ENCODE measurements at regions not wholly inside any gene's neighbourhood (a gene's known extent, or its start where the extent isn't known, plus 50 kb on each side); places are given as distances from the start of the nearest gene placed in this dataset.

DNA sequence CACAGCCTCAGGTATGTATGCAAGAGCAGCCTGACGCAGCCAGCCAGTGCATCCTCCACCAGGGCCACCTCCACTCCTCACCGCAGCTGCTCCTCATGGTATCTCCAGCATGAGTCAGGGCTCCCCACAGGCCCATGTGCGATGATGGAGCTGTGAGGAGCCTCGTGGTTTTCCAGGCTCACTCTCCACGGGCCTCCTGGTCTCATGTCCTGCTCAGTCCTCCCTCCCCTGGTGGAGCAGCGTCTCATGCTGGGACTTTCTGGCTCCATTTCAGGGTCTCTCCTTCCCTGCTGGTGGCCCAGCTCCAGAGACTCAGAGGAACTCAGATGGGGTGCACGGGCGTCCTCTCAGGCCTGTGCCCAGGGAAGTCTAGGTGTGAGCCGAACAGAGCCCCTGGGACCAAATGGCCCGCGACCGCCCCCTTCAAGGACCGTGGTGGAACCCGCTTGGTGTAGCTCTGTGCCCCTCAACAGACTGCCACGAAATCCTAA, 70.4 kb downstream of the METRNL start:
- H3K4me3 Mint-ChIP-seq: no peak overlapping the region
- H3K36me3 Mint-ChIP-seq: no peaks in the 10 kb centered on the region
- peaks cover 6% of the 10 kb centered on the region for H3K27me3 Mint-ChIP-seq
- Histone ChIP-seq H3K27ac (ENCODE audit: insufficient read depth, low read length, poor library complexity, severe bottlenecking) (no peak overlapping the region), H3K4me1 (ENCODE audit: control insufficient read depth, insufficient read depth, low read length, poor library complexity, severe bottlenecking) (no peaks in the 10 kb centered on the region), H3K27me3 (ENCODE audit: control insufficient read depth, insufficient read depth, low read length) (no peaks in the 10 kb centered on the region), H3K36me3 (ENCODE audit: control insufficient read depth, insufficient read depth, low read length) (no peaks in the 10 kb centered on the region), H3K9me3 (ENCODE audit: control insufficient read depth in 2 of 2, low read length in 2 of 2) (no peaks in the 10 kb centered on the region), H3K4me3 (ENCODE audit: low read depth, low read length) (no peak overlapping the region)
- ATAC-seq (ENCODE audit: low read depth in 2 of 2) (no peak), DNase-seq (no peak)
- no peak overlapping the region for H3K27ac Mint-ChIP-seq
- peaks cover 0 to 2% (median 0%) of the 10 kb centered on the region in 4 donors for H3K4me1 Mint-ChIP-seq
- no peaks in the 10 kb centered on the region for H3K9me3 Mint-ChIP-seq

DNA sequence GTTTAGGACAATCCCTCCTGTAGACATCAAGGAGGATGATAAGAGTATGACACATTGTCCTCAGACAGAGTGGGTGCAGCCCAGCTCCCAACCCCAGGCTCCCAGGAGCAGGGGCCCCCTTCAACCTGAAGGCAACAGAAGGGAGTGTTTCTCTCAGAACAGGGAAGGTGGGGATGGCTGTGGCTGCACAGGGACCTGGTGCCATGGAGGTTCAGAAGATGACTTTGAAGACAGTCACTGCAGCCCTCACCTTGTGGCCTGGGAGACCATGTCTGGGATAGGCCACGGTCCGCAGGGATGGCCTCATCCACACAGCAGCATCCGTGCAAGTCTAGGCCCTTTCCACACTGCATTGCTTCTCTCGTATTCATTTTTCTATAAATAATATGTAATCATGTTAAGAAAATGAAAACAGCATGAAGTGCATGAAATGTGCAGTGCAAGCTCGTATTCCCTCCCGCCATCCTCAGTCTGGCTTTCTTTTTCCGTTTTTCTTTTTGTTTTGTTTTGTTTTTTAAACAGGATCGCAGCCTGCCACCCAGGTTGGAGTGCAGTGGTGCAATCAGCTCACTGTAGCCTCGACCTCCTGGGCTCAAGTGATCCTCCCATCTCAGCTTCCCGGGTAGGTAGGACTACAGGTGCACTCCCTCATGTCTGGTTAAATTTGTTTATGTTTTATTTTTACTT, 71.1 kb downstream of the METRNL start:
- Mint-ChIP-seq H3K27ac (peak overlapping the region in 1 of 3 donors; percentile 11), H3K4me1 (peaks cover 0 to 4% (median 1%) of the 10 kb centered on the region in 4 donors), H3K9me3 (no peaks in the 10 kb centered on the region), H3K4me3 (no peak overlapping the region), H3K27me3 (peaks cover 6% of the 10 kb centered on the region), H3K36me3 (no peaks in the 10 kb centered on the region)
- Histone ChIP-seq H3K4me1 (ENCODE audit: control insufficient read depth, insufficient read depth, low read length, poor library complexity, severe bottlenecking) (no peaks in the 10 kb centered on the region), H3K9me3 (ENCODE audit: control insufficient read depth in 2 of 2, low read length in 2 of 2) (no peaks in the 10 kb centered on the region), H3K36me3 (ENCODE audit: control insufficient read depth, insufficient read depth, low read length) (no peaks in the 10 kb centered on the region), H3K27me3 (ENCODE audit: control insufficient read depth, insufficient read depth, low read length) (no peaks in the 10 kb centered on the region), H3K4me3 (ENCODE audit: low read depth, low read length) (no peak overlapping the region), H3K27ac (ENCODE audit: insufficient read depth, low read length, poor library complexity, severe bottlenecking) (no peak overlapping the region)
- no peak for ATAC-seq (ENCODE audit: low read depth in 2 of 2)
- DNase-seq: no peak

DNA sequence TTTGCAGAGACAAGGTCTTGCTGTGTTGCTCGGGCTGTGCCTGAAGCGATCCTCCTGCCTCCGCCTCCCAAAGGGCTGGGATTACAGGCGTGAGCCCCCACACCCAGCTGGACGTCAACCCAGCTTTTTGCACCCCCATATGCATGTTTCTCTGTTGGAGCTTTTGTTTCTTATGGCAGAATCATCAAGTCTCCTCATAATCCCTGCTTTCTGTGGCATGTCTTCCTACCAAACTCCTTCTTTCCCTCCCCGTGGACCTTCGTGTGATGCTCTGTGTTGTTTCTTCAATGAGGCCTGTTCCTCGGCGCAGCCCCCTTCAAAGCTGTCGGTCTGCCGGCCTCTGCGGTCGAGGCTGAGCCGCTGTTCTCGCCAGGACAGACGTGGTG, 71.6 kb downstream of the METRNL start:
- no peak overlapping the region for H3K27ac ChIP-seq (ENCODE audit: insufficient read depth, low read length, poor library complexity, severe bottlenecking)
- ATAC-seq (ENCODE audit: low read depth in 2 of 2) (no peak), DNase-seq (no peak)
- no peaks in the 10 kb centered on the region for H3K27me3 ChIP-seq (ENCODE audit: control insufficient read depth, insufficient read depth, low read length)
- Mint-ChIP-seq H3K4me1 (peaks cover 0 to 6% (median 1%) of the 10 kb centered on the region in 4 donors), H3K27ac (peak overlapping the region in 1 of 3 donors; percentile 11), H3K4me3 (no peak overlapping the region), H3K36me3 (no peaks in the 10 kb centered on the region), H3K27me3 (peaks cover 6% of the 10 kb centered on the region), H3K9me3 (no peaks in the 10 kb centered on the region)
- H3K4me3 ChIP-seq (ENCODE audit: low read depth, low read length): no peak overlapping the region
- H3K4me1 ChIP-seq (ENCODE audit: control insufficient read depth, insufficient read depth, low read length, poor library complexity, severe bottlenecking): no peaks in the 10 kb centered on the region
- no peaks in the 10 kb centered on the region for H3K36me3 ChIP-seq (ENCODE audit: control insufficient read depth, insufficient read depth, low read length)
- no peaks in the 10 kb centered on the region for H3K9me3 ChIP-seq (ENCODE audit: control insufficient read depth in 2 of 2, low read length in 2 of 2)

DNA sequence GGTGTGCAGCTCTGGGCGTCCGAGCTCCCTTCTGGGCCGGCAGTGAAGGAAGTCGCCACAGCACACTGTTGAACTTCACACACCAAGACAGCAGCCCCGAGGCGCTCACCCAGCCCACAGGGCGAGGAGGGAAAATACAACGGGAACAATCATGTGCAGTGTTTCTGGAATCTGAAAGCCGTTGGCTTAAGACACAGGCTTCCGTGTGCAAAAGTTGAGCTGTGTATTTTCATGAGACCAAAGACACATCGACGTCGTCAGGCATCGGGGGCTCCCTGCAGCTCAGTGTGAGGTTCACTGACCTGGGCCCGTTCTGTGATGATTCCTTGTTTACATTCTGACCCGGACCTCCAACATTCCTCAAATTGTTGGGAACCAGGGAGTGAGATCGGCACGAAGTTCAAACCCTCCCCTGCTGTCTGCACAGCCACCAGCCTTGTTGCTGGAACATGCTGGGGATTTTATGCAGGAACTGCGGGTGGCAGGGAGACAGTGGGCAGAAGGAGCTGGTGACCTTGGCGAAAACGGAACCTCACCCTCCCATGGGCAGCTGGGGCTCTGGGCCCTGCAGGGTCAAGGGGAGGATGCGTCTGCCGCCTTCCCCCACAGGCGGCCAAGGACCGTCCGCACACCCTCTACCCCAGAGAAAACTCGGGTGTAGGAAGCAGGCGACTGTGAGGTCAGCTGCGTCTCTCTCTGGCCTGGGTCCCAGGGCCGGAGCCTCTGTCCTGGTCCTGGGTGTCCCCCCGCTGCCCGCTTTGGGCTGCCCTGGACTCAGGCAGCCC, 72.2 kb downstream of the METRNL start:
- no peaks in the 10 kb centered on the region for H3K9me3 Mint-ChIP-seq
- peaks cover 6% of the 10 kb centered on the region for H3K27me3 Mint-ChIP-seq
- no peaks in the 10 kb centered on the region for H3K27me3 ChIP-seq (ENCODE audit: control insufficient read depth, insufficient read depth, low read length)
- no peak overlapping the region for H3K27ac ChIP-seq (ENCODE audit: insufficient read depth, low read length, poor library complexity, severe bottlenecking)
- no peaks in the 10 kb centered on the region for H3K36me3 Mint-ChIP-seq
- H3K27ac Mint-ChIP-seq: no peak overlapping the region
- peaks cover 0 to 6% (median 1%) of the 10 kb centered on the region in 4 donors for H3K4me1 Mint-ChIP-seq
- DNase-seq (no peak), ATAC-seq (ENCODE audit: low read depth in 2 of 2) (no peak)
- H3K4me3 ChIP-seq (ENCODE audit: low read depth, low read length): no peak overlapping the region
- no peaks in the 10 kb centered on the region for H3K9me3 ChIP-seq (ENCODE audit: control insufficient read depth in 2 of 2, low read length in 2 of 2)
- H3K36me3 ChIP-seq (ENCODE audit: control insufficient read depth, insufficient read depth, low read length): no peaks in the 10 kb centered on the region
- no peak overlapping the region for H3K4me3 Mint-ChIP-seq
- no peaks in the 10 kb centered on the region for H3K4me1 ChIP-seq (ENCODE audit: control insufficient read depth, insufficient read depth, low read length, poor library complexity, severe bottlenecking)

DNA sequence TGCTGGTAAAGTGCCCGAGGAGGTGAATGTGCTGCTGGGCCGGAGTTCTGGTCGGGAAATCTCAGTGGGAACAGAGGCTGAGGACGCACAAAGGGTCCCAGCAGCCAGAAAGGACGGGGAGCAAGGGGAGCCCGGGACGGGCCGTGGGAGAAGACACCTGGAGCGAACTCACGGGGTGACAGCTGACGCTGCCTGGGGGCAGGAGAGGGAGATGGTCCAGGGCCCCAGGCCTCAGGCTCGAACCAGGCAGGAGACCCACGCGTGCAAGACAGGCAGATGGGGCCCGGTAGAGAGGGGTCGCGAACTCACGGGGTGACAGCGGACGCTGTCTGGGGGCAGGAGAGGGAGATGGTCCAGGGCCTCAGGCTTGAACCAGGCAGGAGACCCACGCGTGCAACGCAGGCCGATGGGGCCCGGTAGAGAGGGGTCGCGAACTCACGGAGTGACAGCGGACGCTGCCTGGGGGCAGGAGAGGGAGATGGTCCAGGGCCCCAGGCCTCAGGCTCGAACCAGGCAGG, 72.9 kb downstream of the METRNL start:
- no peaks in the 10 kb centered on the region for H3K36me3 Mint-ChIP-seq
- H3K27ac ChIP-seq (ENCODE audit: insufficient read depth, low read length, poor library complexity, severe bottlenecking): no peak overlapping the region
- no peaks in the 10 kb centered on the region for H3K27me3 ChIP-seq (ENCODE audit: control insufficient read depth, insufficient read depth, low read length)
- no peak for ATAC-seq (ENCODE audit: low read depth in 2 of 2)
- peaks cover 6% of the 10 kb centered on the region for H3K27me3 Mint-ChIP-seq
- no peaks in the 10 kb centered on the region for H3K4me1 ChIP-seq (ENCODE audit: control insufficient read depth, insufficient read depth, low read length, poor library complexity, severe bottlenecking)
- no peaks in the 10 kb centered on the region for H3K9me3 Mint-ChIP-seq
- no peaks in the 10 kb centered on the region for H3K9me3 ChIP-seq (ENCODE audit: control insufficient read depth in 2 of 2, low read length in 2 of 2)
- no peaks in the 10 kb centered on the region for H3K36me3 ChIP-seq (ENCODE audit: control insufficient read depth, insufficient read depth, low read length)
- H3K4me1 Mint-ChIP-seq: peaks cover 0 to 6% (median 1%) of the 10 kb centered on the region in 4 donors
- H3K4me3 ChIP-seq (ENCODE audit: low read depth, low read length): no peak overlapping the region
- no peak overlapping the region for H3K4me3 Mint-ChIP-seq
- H3K27ac Mint-ChIP-seq: no peak overlapping the region
- no peak for DNase-seq

DNA sequence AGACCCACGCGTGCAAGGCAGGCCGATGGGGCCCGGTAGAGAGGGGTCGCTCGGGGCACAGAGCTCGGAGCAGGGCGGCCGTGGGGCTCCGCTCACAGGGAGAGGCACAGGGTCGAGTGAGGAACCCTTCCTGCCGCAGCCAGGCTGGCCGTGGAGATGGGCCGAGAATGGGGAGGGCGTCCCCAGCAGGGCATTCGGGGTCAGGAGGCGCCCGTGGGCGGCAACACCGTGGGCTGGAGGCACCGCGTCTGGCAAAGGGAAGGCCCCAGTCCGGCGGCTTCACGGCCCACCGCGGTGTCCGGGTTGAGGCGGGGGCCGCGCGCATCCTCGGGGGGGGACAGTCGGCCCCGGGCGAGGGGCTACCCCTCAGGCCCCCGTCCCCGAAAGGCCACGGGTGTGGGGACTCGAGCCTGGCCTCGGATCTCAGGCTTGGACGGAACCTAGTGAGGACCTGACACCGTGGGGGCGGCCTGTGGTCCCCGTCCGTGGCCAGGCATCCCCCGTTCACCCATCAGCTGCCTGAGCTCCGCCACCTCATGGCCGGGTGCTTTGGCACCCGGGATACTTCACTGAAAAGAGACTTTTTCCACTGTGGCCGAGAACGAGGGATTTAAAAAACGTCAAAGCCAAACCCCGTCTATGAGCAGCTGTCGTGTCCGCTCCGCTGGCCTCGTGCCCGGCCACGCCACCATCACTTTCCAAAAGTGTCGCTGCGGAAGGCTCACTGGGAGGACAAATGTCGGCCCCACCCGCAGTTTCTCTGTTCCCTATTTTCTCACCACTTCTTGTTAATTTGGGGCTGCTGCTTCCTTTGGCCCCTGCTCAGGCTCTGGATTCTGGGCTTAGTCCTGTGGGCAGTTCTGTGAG, 73.6 kb downstream of the METRNL start:
- ATAC-seq (ENCODE audit: low read depth in 2 of 2) (no peak), DNase-seq (no peak)
- Mint-ChIP-seq H3K9me3 (no peaks in the 10 kb centered on the region), H3K36me3 (no peaks in the 10 kb centered on the region), H3K4me3 (no peak overlapping the region), H3K27ac (no peak overlapping the region), H3K27me3 (peaks cover 4% of the 10 kb centered on the region), H3K4me1 (peaks cover 0 to 6% (median 1%) of the 10 kb centered on the region in 4 donors)
- Histone ChIP-seq H3K36me3 (ENCODE audit: control insufficient read depth, insufficient read depth, low read length) (no peaks in the 10 kb centered on the region), H3K27me3 (ENCODE audit: control insufficient read depth, insufficient read depth, low read length) (no peaks in the 10 kb centered on the region), H3K4me1 (ENCODE audit: control insufficient read depth, insufficient read depth, low read length, poor library complexity, severe bottlenecking) (no peaks in the 10 kb centered on the region), H3K27ac (ENCODE audit: insufficient read depth, low read length, poor library complexity, severe bottlenecking) (no peak overlapping the region), H3K4me3 (ENCODE audit: low read depth, low read length) (no peak overlapping the region), H3K9me3 (ENCODE audit: control insufficient read depth in 2 of 2, low read length in 2 of 2) (no peaks in the 10 kb centered on the region)

DNA sequence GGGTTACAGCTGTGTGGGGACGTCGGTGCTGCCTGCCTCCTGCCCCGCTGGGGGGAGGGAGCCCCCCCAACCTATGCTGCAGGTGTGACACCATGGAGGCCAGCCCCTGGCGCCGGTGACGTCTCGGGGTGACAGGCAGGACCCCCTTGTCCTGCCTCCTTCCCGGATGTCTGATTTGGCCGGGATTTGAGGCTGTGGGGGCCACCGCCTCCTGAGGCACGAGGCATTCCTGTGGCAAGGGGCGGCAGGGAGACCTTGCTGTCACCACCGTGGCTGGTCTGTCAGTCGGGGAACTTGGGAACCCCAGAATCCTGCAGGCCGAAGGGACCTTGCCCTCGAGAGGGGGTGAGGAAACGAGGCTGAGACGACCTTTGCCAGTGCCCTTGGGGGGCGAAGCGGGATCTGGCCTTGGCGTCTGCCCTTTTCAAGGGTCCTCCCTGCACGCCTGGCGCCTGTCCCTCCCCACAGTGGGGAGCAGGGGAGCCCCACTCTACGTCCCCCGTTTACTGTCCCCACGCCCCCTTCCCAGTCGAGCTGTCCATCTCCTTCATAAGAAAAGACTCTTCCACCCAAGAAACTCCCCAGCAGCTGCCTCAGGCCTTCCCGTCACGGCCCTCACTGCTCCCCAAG, 74.4 kb downstream of the METRNL start:
- H3K27ac ChIP-seq (ENCODE audit: insufficient read depth, low read length, poor library complexity, severe bottlenecking): no peak overlapping the region
- Mint-ChIP-seq H3K27me3 (peaks cover 5% of the 10 kb centered on the region), H3K4me3 (no peak overlapping the region), H3K27ac (no peak overlapping the region), H3K36me3 (no peaks in the 10 kb centered on the region), H3K9me3 (no peaks in the 10 kb centered on the region), H3K4me1 (peaks cover 0 to 4% (median 1%) of the 10 kb centered on the region in 4 donors)
- no peaks in the 10 kb centered on the region for H3K36me3 ChIP-seq (ENCODE audit: control insufficient read depth, insufficient read depth, low read length)
- H3K4me3 ChIP-seq (ENCODE audit: low read depth, low read length): no peak overlapping the region
- ATAC-seq (ENCODE audit: low read depth in 2 of 2) (no peak), DNase-seq (no peak)
- H3K4me1 ChIP-seq (ENCODE audit: control insufficient read depth, insufficient read depth, low read length, poor library complexity, severe bottlenecking): no peaks in the 10 kb centered on the region
- H3K9me3 ChIP-seq (ENCODE audit: control insufficient read depth in 2 of 2, low read length in 2 of 2): no peaks in the 10 kb centered on the region
- H3K27me3 ChIP-seq (ENCODE audit: control insufficient read depth, insufficient read depth, low read length): no peaks in the 10 kb centered on the region
